GM21737 (cell line): ENCODE measurements at regions not wholly inside any gene's neighbourhood (a gene's known extent, or its start where the extent isn't known, plus 50 kb on each side); places are given as distances from the start of the nearest gene placed in this dataset.
"Not testable (repeated sequence)": the region's sequence is repeated elsewhere in the genome, so short reads cannot be mapped to it uniquely, and the experiment has no call there.

ENCODE experiments used
- ATAC-seq: cut with Tn5 transposase; IDR thresholded peaks from one replicate; pipeline ENCODE4 v1.9.1; 2021; ENCODE audit warnings: mild to moderate bottlenecking, moderate library complexity; ENCODE audit not compliant: unreplicated experiment

GRCh38 chrY:7730071-7730470, 818.5 kb upstream of the AMELY start:
- no peak for ATAC-seq

- ATAC-seq: no peak
Measured at GRCh38 chrY:7729318-7730011, 817.9 kb upstream of the AMELY start.

- no peak for ATAC-seq
Measured at GRCh38 chrY:7728935-7729317, 817.4 kb upstream of the AMELY start.

GRCh38 chrY:7725791-7726460, 814.4 kb upstream of the AMELY start:
- no peak for ATAC-seq

GRCh38 chrY:7723991-7724632, 812.6 kb upstream of the AMELY start:
- peak; percentile 71 for ATAC-seq

GRCh38 chrY:7723127-7723526, 811.6 kb upstream of the AMELY start:
- no peak for ATAC-seq

GRCh38 chrY:7722566-7722965, 811.0 kb upstream of the AMELY start:
- peak; percentile 41 for ATAC-seq

GRCh38 chrY:7720974-7721373, 809.4 kb upstream of the AMELY start:
- ATAC-seq: no peak

GRCh38 chrY:7719271-7719670, 807.7 kb upstream of the AMELY start:
- no peak for ATAC-seq

GRCh38 chrY:7718626-7719025, 807.1 kb upstream of the AMELY start:
- ATAC-seq: no peak

- no peak for ATAC-seq
Measured at GRCh38 chrY:7718126-7718525, 806.6 kb upstream of the AMELY start.

- ATAC-seq: no peak
Measured at GRCh38 chrY:7714426-7714825, 802.9 kb upstream of the AMELY start.

GRCh38 chrY:7713738-7714137, 802.2 kb upstream of the AMELY start:
- ATAC-seq: not testable (repeated sequence)

- no peak for ATAC-seq
Measured at GRCh38 chrY:7712289-7712688, 800.7 kb upstream of the AMELY start.

GRCh38 chrY:7703578-7704140, 792.1 kb upstream of the AMELY start:
- ATAC-seq: no peak

- ATAC-seq: no peak
Measured at GRCh38 chrY:7702481-7702880, 790.9 kb upstream of the AMELY start.

- no peak for ATAC-seq
Measured at GRCh38 chrY:7701676-7702075, 790.1 kb upstream of the AMELY start.

GRCh38 chrY:7697506-7697905, 786.0 kb upstream of the AMELY start:
- ATAC-seq: no peak

- no peak for ATAC-seq
Measured at GRCh38 chrY:7692701-7693100, 781.1 kb upstream of the AMELY start.

GRCh38 chrY:7687086-7687485, 775.5 kb upstream of the AMELY start:
- no peak for ATAC-seq

- ATAC-seq: no peak
Measured at GRCh38 chrY:7684546-7684945, 773.0 kb upstream of the AMELY start.

- no peak for ATAC-seq
Measured at GRCh38 chrY:7682386-7682785, 770.8 kb upstream of the AMELY start.
